ENCODE measurements at regions not wholly inside any gene's neighbourhood (a gene's known extent, or its start where the extent isn't known, plus 50 kb on each side); places are given as distances from the start of the nearest gene placed in this dataset.

DNA sequence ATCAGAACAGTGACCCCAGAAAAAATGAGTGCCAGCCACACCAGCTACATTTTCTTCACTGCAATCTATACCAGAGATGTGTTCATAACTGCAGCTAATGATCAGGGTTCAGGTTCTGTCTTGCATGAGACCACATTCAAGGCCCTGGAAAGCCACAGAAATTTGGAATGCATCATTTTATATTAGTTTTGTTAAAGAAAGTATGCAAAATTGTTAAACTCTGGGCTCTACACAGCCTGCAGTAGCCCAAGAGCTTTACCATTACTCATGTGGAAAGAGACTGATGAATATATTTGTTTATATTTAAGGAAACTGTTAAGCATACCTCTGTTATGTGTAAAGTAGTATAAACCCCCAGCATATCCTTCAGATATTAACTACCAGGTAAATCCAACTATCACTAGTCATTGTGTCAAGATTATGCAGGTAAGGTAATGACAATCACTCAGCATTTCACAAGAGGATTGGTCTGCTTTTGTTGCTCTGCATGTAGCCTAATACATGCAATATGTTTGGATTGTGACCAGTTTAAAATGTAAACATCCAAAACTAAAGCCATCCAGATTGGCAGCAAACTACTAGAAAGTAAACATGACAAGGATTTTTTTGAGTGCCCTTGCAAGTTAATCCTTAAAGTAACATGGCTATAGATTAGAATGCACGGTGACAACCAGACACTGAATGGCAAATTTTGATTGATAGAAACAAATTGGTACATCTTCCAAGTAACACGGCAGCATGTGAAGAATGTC lies 429.1 kb upstream of the ARGLU1 start:
- no peaks in the 10 kb centered on the region for H3K4me1 ChIP-seq (ENCODE audit: control insufficient read depth, insufficient read depth, low read length)
- H3K27ac Mint-ChIP-seq = no peak overlapping the region
- no peaks in the 10 kb centered on the region for H3K9me3 Mint-ChIP-seq
- H3K9ac ChIP-seq (ENCODE audit: extremely low read depth, low read length, poor library complexity, severe bottlenecking) = no peak overlapping the region
- H3K9me3 ChIP-seq (ENCODE audit: control insufficient read depth, low read length) = no peaks in the 10 kb centered on the region
- H3K36me3 Mint-ChIP-seq (ENCODE audit: low read depth) = no peaks in the 10 kb centered on the region
- H3K27ac ChIP-seq (ENCODE audit: low read depth, low read length) = no peak overlapping the region
- H3K27me3 ChIP-seq (ENCODE audit: control insufficient read depth, insufficient read depth, low read length, poor library complexity, severe bottlenecking) = no peaks in the 10 kb centered on the region
- TF ChIP-seq, protein P1, sequence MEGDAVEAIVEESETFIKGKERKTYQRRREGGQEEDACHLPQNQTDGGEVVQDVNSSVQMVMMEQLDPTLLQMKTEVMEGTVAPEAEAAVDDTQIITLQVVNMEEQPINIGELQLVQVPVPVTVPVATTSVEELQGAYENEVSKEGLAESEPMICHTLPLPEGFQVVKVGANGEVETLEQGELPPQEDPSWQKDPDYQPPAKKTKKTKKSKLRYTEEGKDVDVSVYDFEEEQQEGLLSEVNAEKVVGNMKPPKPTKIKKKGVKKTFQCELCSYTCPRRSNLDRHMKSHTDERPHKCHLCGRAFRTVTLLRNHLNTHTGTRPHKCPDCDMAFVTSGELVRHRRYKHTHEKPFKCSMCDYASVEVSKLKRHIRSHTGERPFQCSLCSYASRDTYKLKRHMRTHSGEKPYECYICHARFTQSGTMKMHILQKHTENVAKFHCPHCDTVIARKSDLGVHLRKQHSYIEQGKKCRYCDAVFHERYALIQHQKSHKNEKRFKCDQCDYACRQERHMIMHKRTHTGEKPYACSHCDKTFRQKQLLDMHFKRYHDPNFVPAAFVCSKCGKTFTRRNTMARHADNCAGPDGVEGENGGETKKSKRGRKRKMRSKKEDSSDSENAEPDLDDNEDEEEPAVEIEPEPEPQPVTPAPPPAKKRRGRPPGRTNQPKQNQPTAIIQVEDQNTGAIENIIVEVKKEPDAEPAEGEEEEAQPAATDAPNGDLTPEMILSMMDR (conservative IDR thresholded peaks at IDR 0.05) = no peak
- H3K27me3 Mint-ChIP-seq (ENCODE audit: insufficient read depth) = no peaks in the 10 kb centered on the region
- H3K4me3 Mint-ChIP-seq = no peak overlapping the region
- 94 to 95% methylated on average over 2 of the region's 2 CpGs for WGBS, 2 experiments (ENCODE audit: insufficient coverage in 1 of 2, insufficient read length in 1 of 2)
- no peak for DNase-seq
- no peak overlapping the region for H3K4me3 ChIP-seq (ENCODE audit: low read length)
- no peaks in the 10 kb centered on the region for H3K36me3 ChIP-seq (ENCODE audit: control insufficient read depth, insufficient read depth, low read length)
- peaks cover 7% of the 10 kb centered on the region for H3K4me1 Mint-ChIP-seq

DNA sequence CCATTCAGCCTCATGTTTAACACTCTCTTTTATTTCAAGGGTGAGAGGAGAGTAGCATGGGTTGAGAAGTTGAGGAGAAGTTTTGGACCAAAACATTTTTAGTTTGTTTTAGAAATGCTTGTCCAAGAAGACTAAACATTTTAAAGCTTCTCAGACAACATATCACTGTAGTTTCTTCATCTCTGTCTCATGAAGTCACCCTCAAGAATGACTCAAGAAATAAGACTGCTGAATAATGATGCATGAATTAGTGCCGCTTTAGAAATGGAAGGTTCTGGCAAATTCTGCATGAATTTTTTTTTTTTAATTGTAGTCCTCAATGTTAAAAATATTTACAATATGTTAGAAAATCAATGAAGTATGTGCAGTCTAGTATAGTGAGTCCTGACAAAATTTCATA lies 422.7 kb upstream of the ARGLU1 start:
- Histone ChIP-seq H3K4me3 (ENCODE audit: low read length) (no peak overlapping the region), H3K4me1 (ENCODE audit: control insufficient read depth, insufficient read depth, low read length) (peaks cover 7% of the 10 kb centered on the region), H3K27ac (ENCODE audit: low read depth, low read length) (no peak overlapping the region), H3K9me3 (ENCODE audit: control insufficient read depth, low read length) (no peaks in the 10 kb centered on the region), H3K27me3 (ENCODE audit: control insufficient read depth, insufficient read depth, low read length, poor library complexity, severe bottlenecking) (no peaks in the 10 kb centered on the region), H3K36me3 (ENCODE audit: control insufficient read depth, insufficient read depth, low read length) (no peaks in the 10 kb centered on the region), H3K9ac (ENCODE audit: extremely low read depth, low read length, poor library complexity, severe bottlenecking) (no peak overlapping the region)
- WGBS, 2 experiments (ENCODE audit: insufficient coverage in 1 of 2, insufficient read length in 1 of 2) = no CpG with 5 or more reads among the region's 1 CpG
- TF ChIP-seq, protein P1 (conservative IDR thresholded peaks at IDR 0.05) = no peak
- Mint-ChIP-seq H3K36me3 (ENCODE audit: low read depth) (no peaks in the 10 kb centered on the region), H3K27ac (no peak overlapping the region), H3K4me1 (peaks cover 8% of the 10 kb centered on the region), H3K9me3 (no peaks in the 10 kb centered on the region), H3K4me3 (no peak overlapping the region), H3K27me3 (ENCODE audit: insufficient read depth) (no peaks in the 10 kb centered on the region)
- no peak for DNase-seq

DNA sequence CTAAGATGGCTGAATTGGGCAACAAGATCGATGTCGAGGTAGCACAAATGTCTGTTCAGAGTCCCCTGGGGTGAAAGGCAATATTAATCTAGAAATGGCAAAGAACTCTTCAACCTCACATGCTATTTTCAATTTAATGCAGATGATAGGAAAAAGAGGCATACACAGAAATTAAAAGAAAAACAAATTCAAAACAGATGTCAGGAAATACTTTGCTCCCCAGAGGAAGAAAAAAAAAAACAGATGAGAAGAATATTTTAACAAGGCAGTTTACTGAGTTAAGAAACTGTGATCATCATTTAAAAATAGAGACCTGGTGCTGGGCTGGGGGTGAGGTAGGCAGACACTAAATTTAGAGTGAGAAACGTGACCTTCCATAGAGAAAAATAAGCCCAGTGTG lies 421.9 kb upstream of the ARGLU1 start:
- Histone ChIP-seq H3K36me3 (ENCODE audit: control insufficient read depth, insufficient read depth, low read length) (no peaks in the 10 kb centered on the region), H3K4me1 (ENCODE audit: control insufficient read depth, insufficient read depth, low read length) (peaks cover 7% of the 10 kb centered on the region), H3K9me3 (ENCODE audit: control insufficient read depth, low read length) (no peaks in the 10 kb centered on the region), H3K4me3 (ENCODE audit: low read length) (no peak overlapping the region), H3K9ac (ENCODE audit: extremely low read depth, low read length, poor library complexity, severe bottlenecking) (no peak overlapping the region), H3K27me3 (ENCODE audit: control insufficient read depth, insufficient read depth, low read length, poor library complexity, severe bottlenecking) (no peaks in the 10 kb centered on the region), H3K27ac (ENCODE audit: low read depth, low read length) (no peak overlapping the region)
- 80 to 94% methylated on average over 2 to 3 of the region's 3 CpGs for WGBS, 2 experiments (ENCODE audit: insufficient coverage in 1 of 2, insufficient read length in 1 of 2)
- Mint-ChIP-seq H3K27me3 (ENCODE audit: insufficient read depth) (no peaks in the 10 kb centered on the region), H3K36me3 (ENCODE audit: low read depth) (no peaks in the 10 kb centered on the region), H3K9me3 (no peaks in the 10 kb centered on the region), H3K4me1 (peaks cover 14% of the 10 kb centered on the region), H3K27ac (no peak overlapping the region), H3K4me3 (no peak overlapping the region)
- TF ChIP-seq, protein P1 (conservative IDR thresholded peaks at IDR 0.05) = no peak
- DNase-seq = no peak
